NB4 (cell line): ENCODE measurements at regions not wholly inside any gene's neighbourhood (a gene's known extent, or its start where the extent isn't known, plus 50 kb on each side); places are given as distances from the start of the nearest gene placed in this dataset.

Experiments used
- DNase-seq: peaks from one replicate; pipeline ENCODE4 v3.0.0; 2010; ENCODE audit warnings: low read depth
- H3K4me3 ChIP-seq: one replicate; pipeline ENCODE4 v1.5.1; 2011; ENCODE audit warnings: mild to moderate bottlenecking, low read depth, low read length, moderate library complexity
- MYC ChIP-seq: IDR thresholded peaks from 2 replicates; pipeline ENCODE4 v1.6.1; 2011; ENCODE audit warnings: low read depth, low read length
- POLR2A ChIP-seq: IDR thresholded peaks from 2 replicates; pipeline ENCODE4 v1.6.1; 2011; ENCODE audit warnings: mild to moderate bottlenecking; ENCODE audit not compliant: insufficient read length; ENCODE audit errors: extremely low read depth
- TF ChIP-seq, protein P1 (sequence below): IDR thresholded peaks from 2 replicates; pipeline ENCODE4 v1.6.1; 2011; ENCODE audit warnings: low read depth, low read length
- TF ChIP-seq, protein P2 (sequence below): IDR thresholded peaks from one replicate; pipeline ENCODE4 v1.5.1; 2012; ENCODE audit warnings: low read depth, low read length

DNA sequence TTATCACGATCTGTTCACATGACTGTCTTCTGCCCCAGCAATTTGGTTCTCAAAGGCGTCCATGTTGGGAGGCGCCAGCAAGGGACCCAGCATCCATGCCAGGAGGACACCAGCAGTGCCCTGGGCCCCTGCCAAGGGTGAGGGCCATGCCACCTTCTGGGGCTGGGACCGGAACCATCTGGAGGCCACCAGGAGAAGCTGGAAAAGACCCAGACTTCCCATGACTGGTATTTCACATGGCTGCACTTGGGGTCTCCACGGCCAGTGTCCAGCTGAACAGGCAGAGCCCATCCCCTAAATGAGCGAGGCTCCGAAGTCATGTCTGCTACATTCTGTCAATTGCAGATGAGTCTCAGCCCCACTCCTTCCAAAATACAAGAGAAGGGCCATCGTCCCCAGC is 306.8 kb upstream of the HS6ST1 start:
- no peak for DNase-seq
- H3K4me3 ChIP-seq, result no peak overlapping the region
- no peak for TF ChIP-seq MYC

DNA sequence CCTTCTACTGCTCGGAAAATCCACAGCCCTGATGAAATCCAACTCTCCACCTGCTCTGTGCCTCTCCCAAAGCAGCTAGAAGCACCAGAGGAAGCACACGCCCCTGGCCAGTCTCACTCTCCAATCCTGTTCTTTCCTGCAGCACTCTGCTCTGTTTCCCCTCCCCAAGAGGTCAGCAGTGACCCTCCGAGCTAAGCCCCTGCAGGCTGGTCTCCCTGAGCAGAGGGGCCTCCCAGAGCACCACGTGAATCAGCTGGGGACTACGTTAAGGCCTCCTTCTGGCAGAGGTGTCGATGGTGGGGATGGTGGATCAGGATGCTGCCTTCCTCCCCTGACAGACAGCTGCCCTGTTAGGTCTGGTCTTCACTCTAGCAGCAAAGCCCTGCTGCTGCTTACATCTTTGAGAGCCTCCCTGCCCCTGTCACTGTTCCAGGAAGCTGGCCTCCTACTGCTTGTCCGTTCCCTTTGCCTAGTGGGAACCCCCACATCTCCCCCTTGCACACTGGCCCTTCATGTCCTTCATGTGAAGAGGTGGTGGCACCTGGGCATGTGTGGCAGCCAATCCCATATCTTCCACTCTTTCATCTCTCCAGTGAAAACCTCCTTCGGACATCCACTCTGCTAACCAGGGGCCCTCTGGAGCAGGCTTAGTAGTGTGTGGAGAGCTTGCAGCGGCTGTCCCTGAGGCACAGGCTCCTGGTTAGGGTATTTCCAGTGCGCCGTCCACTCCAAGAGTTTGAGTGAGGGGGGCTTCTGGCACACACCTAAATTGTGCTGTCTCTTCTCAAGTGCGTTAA is 307.5 kb upstream of the HS6ST1 start:
- H3K4me3 ChIP-seq, result no peak overlapping the region
- no peak for DNase-seq
- TF ChIP-seq MYC (no peak), POLR2A (no peak)
- TF ChIP-seq, protein P1, sequence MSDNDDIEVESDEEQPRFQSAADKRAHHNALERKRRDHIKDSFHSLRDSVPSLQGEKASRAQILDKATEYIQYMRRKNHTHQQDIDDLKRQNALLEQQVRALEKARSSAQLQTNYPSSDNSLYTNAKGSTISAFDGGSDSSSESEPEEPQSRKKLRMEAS, result no peak
- TF ChIP-seq, protein P2, sequence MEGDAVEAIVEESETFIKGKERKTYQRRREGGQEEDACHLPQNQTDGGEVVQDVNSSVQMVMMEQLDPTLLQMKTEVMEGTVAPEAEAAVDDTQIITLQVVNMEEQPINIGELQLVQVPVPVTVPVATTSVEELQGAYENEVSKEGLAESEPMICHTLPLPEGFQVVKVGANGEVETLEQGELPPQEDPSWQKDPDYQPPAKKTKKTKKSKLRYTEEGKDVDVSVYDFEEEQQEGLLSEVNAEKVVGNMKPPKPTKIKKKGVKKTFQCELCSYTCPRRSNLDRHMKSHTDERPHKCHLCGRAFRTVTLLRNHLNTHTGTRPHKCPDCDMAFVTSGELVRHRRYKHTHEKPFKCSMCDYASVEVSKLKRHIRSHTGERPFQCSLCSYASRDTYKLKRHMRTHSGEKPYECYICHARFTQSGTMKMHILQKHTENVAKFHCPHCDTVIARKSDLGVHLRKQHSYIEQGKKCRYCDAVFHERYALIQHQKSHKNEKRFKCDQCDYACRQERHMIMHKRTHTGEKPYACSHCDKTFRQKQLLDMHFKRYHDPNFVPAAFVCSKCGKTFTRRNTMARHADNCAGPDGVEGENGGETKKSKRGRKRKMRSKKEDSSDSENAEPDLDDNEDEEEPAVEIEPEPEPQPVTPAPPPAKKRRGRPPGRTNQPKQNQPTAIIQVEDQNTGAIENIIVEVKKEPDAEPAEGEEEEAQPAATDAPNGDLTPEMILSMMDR, result no peak

DNA sequence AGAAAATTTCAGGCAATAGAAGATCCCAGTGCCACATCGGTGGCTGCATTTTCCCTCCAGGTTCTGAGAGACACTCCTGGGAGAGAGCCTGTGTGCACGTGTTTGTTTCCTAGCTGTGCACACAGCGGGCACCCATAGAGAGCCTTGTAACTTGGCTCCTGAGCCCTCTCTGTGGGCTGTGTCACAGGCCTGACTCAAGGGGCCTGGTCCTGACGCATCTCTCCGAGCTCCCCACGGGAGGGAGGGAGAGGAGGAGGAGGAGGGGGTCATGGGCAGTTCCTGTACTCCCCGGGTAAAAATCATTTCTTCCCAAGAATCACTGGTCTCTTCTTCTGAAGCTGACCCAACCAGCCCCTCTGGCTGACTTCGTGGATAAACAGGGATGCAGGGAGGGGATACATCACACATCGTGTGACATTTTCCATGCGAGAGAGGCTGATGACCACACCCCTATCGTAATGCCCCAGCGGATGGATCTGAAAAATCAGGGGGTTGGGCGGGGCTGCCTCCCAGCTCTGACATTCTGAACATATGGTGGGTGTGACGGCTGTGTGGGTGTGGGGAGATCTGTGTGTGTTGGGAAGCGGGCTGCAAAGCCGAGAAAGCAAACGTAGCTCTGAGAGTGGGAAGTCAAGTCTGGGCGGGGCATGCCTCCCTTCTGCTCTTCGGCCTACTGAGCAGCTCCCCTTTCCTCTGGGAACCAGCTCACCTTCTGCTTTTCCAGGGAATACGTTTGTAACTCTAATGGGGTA is 308.3 kb upstream of the HS6ST1 start:
- H3K4me3 ChIP-seq, result no peak overlapping the region
- DNase-seq, result no peak
- TF ChIP-seq MYC (no peak), POLR2A (no peak)
- TF ChIP-seq, protein P2, result no peak
- TF ChIP-seq, protein P1, result no peak

DNA sequence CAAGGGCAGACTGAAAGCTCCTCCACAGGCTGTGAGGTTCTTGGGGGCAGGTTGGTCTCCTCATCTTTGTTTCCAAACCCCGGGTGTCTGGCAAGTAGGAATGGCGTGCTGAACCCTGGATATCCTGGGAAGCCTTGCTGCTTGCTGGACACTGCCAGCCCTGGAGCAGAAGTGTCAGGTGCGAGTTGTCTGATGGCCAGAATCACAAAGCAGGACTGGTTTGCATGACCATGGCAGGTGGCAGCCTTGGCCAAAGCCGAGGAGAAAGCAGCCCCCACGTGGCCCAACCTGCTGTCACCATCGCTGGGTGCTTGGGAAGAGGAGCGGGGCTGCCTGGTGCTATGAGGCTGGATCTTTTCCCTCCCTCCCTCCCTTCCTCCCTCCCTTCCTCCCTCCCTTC is 309.5 kb upstream of the HS6ST1 start:
- TF ChIP-seq, protein P2, result no peak
- TF ChIP-seq MYC, result no peak
- TF ChIP-seq, protein P1, result no peak
- no peak for TF ChIP-seq POLR2A
- no peak overlapping the region for H3K4me3 ChIP-seq
- no peak for DNase-seq

DNA sequence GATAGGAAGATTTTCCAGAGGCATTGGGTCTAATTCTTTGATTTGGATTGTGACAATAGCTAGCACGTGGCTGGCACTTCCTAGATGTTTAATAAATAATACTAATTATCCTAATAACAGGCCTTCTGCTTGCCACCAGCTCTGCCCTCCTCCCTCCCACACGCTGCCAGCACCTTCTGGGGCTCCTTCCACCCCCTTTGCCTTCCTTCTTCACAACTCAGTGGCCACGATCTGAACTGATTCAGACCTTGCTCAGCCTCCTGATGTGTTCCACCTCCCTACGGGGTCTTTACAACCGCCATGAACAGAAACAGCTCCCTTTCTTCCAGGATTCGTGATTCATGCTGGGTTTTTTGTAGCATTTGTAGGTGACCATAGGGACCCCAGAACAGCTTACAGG is 310.3 kb upstream of the HS6ST1 start:
- DNase-seq, result no peak
- H3K4me3 ChIP-seq, result no peak overlapping the region
- TF ChIP-seq, protein P2, result no peak
- TF ChIP-seq, protein P1, result no peak

DNA sequence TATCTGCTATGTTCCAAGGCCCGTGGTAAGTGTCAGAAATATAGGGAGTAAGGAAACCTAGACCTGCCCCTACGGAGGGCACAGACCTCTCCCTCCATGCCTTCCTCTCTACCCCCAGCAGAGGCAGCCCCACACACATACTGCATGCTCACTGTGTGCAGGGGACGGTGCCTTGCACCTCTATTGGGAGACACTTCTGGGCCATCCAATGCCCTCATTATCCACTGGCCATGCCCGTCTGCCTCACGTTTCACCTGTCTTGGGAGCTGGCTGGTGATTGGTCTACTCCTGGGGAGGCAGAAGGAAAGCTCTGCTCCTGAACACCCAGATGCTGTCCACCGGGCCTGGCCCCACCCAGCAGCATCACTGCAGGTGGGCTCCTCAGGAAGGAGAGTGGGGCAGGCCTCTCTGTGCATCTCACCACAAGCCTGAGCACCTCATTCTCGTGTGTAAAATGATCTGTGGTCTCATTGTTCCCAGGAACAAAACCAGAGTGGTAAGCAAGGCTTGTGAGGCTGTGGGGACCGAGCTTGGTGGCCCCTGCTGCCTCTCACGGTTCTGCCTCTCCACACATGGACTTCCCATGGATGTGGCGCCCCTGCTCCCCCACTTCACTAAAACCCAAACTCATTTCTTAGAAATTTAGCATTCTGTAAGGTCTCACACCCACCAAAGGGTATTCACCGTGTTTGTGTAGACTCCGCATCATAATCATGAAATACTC is 312.5 kb upstream of the HS6ST1 start:
- DNase-seq, result no peak
- TF ChIP-seq, protein P1, result no peak
- no peak for TF ChIP-seq MYC
- no peak overlapping the region for H3K4me3 ChIP-seq
